ENCODE measurements at regions not wholly inside any gene's neighbourhood (a gene's known extent, or its start where the extent isn't known, plus 50 kb on each side); places are given as distances from the start of the nearest gene placed in this dataset.

GRCh38 chr21:15130326-15130725 is 65.5 kb upstream of the NRIP1 start:
- TF ChIP-seq CTCF (IDR thresholded peaks at IDR 0.05; ENCODE audit: unreplicated experiment), result no peak
- Mint-ChIP-seq H3K4me3 (ENCODE audit: unreplicated experiment) (no peak overlapping the region), H3K27ac (ENCODE audit: low read depth, unreplicated experiment) (no peak overlapping the region), H3K27me3 (ENCODE audit: insufficient read depth, unreplicated experiment) (no peaks in the 10 kb centered on the region), H3K36me3 (ENCODE audit: insufficient read depth, unreplicated experiment) (no peaks in the 10 kb centered on the region), H3K9me3 (ENCODE audit: unreplicated experiment) (peaks cover 7% of the 10 kb centered on the region), H3K4me1 (ENCODE audit: insufficient read depth, unreplicated experiment) (peaks cover 4% of the 10 kb centered on the region)
- intact Hi-C loops (cut with micrococcal nuclease), result no loop called here
- BruUV-seq (replicated peaks), result no TSS peak
- DNase-seq (ENCODE audit: unreplicated experiment), result no peak
- ChIA-PET CTCF (no interaction called here), POLR2A (no interaction called here)

- no TSS peak for BruUV-seq (replicated peaks)
- Mint-ChIP-seq H3K27ac (ENCODE audit: low read depth, unreplicated experiment) (no peak overlapping the region), H3K36me3 (ENCODE audit: insufficient read depth, unreplicated experiment) (no peaks in the 10 kb centered on the region), H3K27me3 (ENCODE audit: insufficient read depth, unreplicated experiment) (no peaks in the 10 kb centered on the region), H3K4me1 (ENCODE audit: insufficient read depth, unreplicated experiment) (peaks cover 4% of the 10 kb centered on the region), H3K4me3 (ENCODE audit: unreplicated experiment) (no peak overlapping the region), H3K9me3 (ENCODE audit: unreplicated experiment) (peaks cover 7% of the 10 kb centered on the region)
- intact Hi-C loops (cut with micrococcal nuclease), result no loop called here
- DNase-seq (ENCODE audit: unreplicated experiment), result no peak
- POLR2A ChIA-PET, result no interaction called here
- TF ChIP-seq CTCF (IDR thresholded peaks at IDR 0.05; ENCODE audit: unreplicated experiment), result no peak
- CTCF ChIA-PET, result no interaction called here
Observed at GRCh38 chr21:15130751-15131150, 66.0 kb upstream of the NRIP1 start.

- BruUV-seq (replicated peaks), result no TSS peak
- Mint-ChIP-seq H3K4me1 (ENCODE audit: insufficient read depth, unreplicated experiment) (peaks cover 4% of the 10 kb centered on the region), H3K27ac (ENCODE audit: low read depth, unreplicated experiment) (no peak overlapping the region), H3K9me3 (ENCODE audit: unreplicated experiment) (peaks cover 7% of the 10 kb centered on the region), H3K4me3 (ENCODE audit: unreplicated experiment) (no peak overlapping the region), H3K27me3 (ENCODE audit: insufficient read depth, unreplicated experiment) (no peaks in the 10 kb centered on the region), H3K36me3 (ENCODE audit: insufficient read depth, unreplicated experiment) (no peaks in the 10 kb centered on the region)
- no peak for TF ChIP-seq CTCF (IDR thresholded peaks at IDR 0.05; ENCODE audit: unreplicated experiment)
- DNase-seq (ENCODE audit: unreplicated experiment), result no peak
- CTCF ChIA-PET, result no interaction called here
- POLR2A ChIA-PET, result no interaction called here
- intact Hi-C loops (cut with micrococcal nuclease), result no loop called here
Observed at GRCh38 chr21:15132781-15133180, 68.0 kb upstream of the NRIP1 start.

- peaks cover 4% of the 10 kb centered on the region for H3K4me1 Mint-ChIP-seq (ENCODE audit: insufficient read depth, unreplicated experiment)
- no peak for TF ChIP-seq CTCF (IDR thresholded peaks at IDR 0.05; ENCODE audit: unreplicated experiment)
- H3K4me3 Mint-ChIP-seq (ENCODE audit: unreplicated experiment), result no peak overlapping the region
- ChIA-PET CTCF (interaction anchor here (0.5 to 0.7 kb wide), 2 partner anchors 46 to 149 kb away, joined by 3 read pairs; no protein-coding TSS in a partner anchor), POLR2A (interaction anchor here (1.3 kb wide), 1 partner anchor 13 kb away, joined by 5 read pairs; no protein-coding TSS in a partner anchor)
- BruUV-seq (replicated peaks), result no TSS peak
- no peaks in the 10 kb centered on the region for H3K9me3 Mint-ChIP-seq (ENCODE audit: unreplicated experiment)
- no peak overlapping the region for H3K27ac Mint-ChIP-seq (ENCODE audit: low read depth, unreplicated experiment)
- H3K36me3 Mint-ChIP-seq (ENCODE audit: insufficient read depth, unreplicated experiment), result no peaks in the 10 kb centered on the region
- intact Hi-C loops (cut with micrococcal nuclease), result no loop called here
- DNase-seq (ENCODE audit: unreplicated experiment), result no peak
- peaks cover 14% of the 10 kb centered on the region for H3K27me3 Mint-ChIP-seq (ENCODE audit: insufficient read depth, unreplicated experiment)
Observed at GRCh38 chr21:15134701-15135470, 70.1 kb upstream of the NRIP1 start.

All from MCF 10A (cell line).